Bronchial epithelial cell (primary cell): ENCODE measurements at regions not wholly inside any gene's neighbourhood (a gene's known extent, or its start where the extent isn't known, plus 50 kb on each side); places are given as distances from the start of the nearest gene placed in this dataset.

Experiments used
- DNase-seq: peaks from one replicate; pipeline ENCODE4 v3.0.0-alpha.2; 2010; ENCODE audit warnings: low read depth
- FAIRE-seq: peaks from 2 replicates; lab custom pipeline; 2011; peaks lifted over from hg19 to GRCh38; lab: Jason Lieb, UNC
- H3K27me3 ChIP-seq: 2 replicates; pipeline ENCODE4 v1.5.1; 2011; ENCODE audit warnings: low read length; ENCODE audit not compliant: control insufficient read depth, insufficient read depth
- H3K36me3 ChIP-seq: 2 replicates; pipeline ENCODE4 v1.5.1; 2011; ENCODE audit warnings: low read length; ENCODE audit not compliant: control insufficient read depth, insufficient read depth
- H3K4me3 ChIP-seq: 2 replicates; pipeline ENCODE4 v1.5.1; 2011; ENCODE audit warnings: mild to moderate bottlenecking, low read depth, low read length, control low read depth
- CTCF ChIP-seq: IDR thresholded peaks from 2 replicates; pipeline ENCODE4 v1.5.1; 2011; ENCODE audit warnings: mild to moderate bottlenecking, moderate library complexity, low read length, control low read depth, inconsistent platforms; ENCODE audit not compliant: insufficient read depth, severe bottlenecking

DNA sequence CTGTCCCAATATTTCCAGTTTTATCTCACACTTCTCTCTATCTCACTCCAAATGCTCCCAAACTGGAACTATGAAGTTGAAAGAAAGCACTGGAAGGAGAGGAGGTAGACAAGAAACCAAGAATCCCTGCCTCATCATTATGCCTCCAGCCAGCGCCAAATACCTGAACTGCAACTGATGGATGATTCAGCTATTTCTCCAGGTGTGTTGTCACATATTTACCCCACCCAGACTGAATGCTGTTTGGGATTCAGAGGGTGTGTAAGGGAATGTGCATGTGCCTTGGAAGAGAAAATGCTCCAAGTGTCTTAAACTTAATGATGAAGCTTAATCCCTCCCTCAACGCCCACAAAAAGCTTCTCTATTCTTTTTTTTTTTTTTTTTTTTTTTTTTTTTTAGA is 269.5 kb upstream of the ATP11B start:
- no peaks in the 10 kb centered on the region for H3K36me3 ChIP-seq
- DNase-seq: peak; percentile 52
- no peak for TF ChIP-seq CTCF
- H3K4me3 ChIP-seq: no peak overlapping the region
- H3K27me3 ChIP-seq: no peaks in the 10 kb centered on the region
- FAIRE-seq: no peak

- FAIRE-seq (no peak), DNase-seq (no peak)
- H3K4me3 ChIP-seq: no peak overlapping the region
- TF ChIP-seq CTCF: no peak
- no peaks in the 10 kb centered on the region for H3K27me3 ChIP-seq
- no peaks in the 10 kb centered on the region for H3K36me3 ChIP-seq
Observed at GRCh38 chr3:182524711-182525401, 268.4 kb upstream of the ATP11B start.

- Histone ChIP-seq H3K27me3 (no peaks in the 10 kb centered on the region), H3K4me3 (no peak overlapping the region), H3K36me3 (no peaks in the 10 kb centered on the region)
- DNase-seq (no peak), FAIRE-seq (no peak)
- no peak for TF ChIP-seq CTCF
Observed at GRCh38 chr3:182525766-182526374, 267.4 kb upstream of the ATP11B start.

- TF ChIP-seq CTCF: no peak
- no peaks in the 10 kb centered on the region for H3K27me3 ChIP-seq
- no peak overlapping the region for H3K4me3 ChIP-seq
- FAIRE-seq: no peak
- no peaks in the 10 kb centered on the region for H3K36me3 ChIP-seq
- DNase-seq: no peak
Observed at GRCh38 chr3:182527745-182528144, 265.6 kb upstream of the ATP11B start.

GRCh38 chr3:182530316-182530715 is 263.0 kb upstream of the ATP11B start:
- FAIRE-seq: no peak

More at GRCh38 chr3:182530316-182530715, 263.0 kb upstream of the ATP11B start:
- DNase-seq: no peak
- Histone ChIP-seq H3K27me3 (no peaks in the 10 kb centered on the region), H3K4me3 (no peak overlapping the region), H3K36me3 (no peaks in the 10 kb centered on the region)
- TF ChIP-seq CTCF: no peak
